HG03520 (cell line): ENCODE measurements at regions not wholly inside any gene's neighbourhood (a gene's known extent, or its start where the extent isn't known, plus 50 kb on each side); places are given as distances from the start of the nearest gene placed in this dataset.

Experiments
- ATAC-seq: cut with Tn5 transposase; IDR thresholded peaks from one replicate; pipeline ENCODE4 v1.9.1; 2021; ENCODE audit warnings: mild to moderate bottlenecking, moderate library complexity; ENCODE audit not compliant: unreplicated experiment

DNA sequence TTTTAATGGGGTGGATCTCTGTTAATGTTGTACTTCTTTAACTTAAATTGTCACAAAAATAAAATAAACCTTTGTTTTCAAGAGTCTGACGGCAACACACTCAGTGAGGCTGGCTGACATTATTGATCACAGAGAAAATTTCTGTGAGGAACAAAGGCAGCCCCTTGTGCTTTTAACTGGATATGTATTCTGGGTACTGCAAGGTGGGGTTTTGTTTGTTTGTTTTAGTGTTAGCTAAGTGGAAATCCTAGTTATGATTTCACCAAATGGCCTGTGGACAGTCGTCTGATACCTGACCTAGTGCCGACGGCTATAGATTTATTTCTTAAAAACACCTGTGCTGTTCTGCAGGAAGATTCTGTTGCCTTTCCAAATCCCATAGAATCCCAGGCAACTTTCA lies 1329.5 kb upstream of the ZEB2 start:
- no peak for ATAC-seq

GRCh38 chr2:145846982-145847381 lies 1327.1 kb upstream of the ZEB2 start:
- ATAC-seq = no peak

GRCh38 chr2:145845923-145846322 lies 1326.0 kb upstream of the ZEB2 start:
- ATAC-seq = no peak

DNA sequence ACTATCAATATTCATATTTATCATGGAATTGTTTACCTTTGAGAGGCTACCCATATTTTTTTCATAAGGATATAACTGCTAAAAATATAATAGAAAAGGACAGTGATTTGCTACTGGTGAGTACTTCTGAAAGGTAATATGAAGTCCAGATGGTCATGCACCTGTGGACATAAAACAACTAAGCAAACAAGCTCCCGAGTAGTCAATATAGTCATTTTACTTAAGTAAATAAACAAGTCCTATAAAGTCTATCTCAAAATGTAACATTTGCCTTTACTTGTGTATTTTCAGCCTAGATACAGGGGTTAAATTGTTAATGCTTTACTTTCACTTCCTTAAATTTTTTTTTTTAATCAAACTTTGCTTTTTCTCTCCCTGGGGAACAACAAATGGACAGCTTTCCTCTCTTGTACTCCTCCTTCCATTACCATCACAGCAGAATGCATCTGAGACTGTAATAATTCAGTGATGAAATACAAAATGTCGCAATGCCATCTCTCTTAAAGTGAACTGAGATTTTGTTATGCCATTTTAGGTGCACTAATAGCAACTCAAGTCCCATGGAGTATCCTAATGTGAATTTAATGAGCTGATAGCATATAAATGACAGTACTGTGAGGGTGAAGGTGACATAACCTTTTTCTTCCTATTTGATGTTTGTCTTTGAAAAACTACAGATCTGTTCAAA lies 1325.4 kb upstream of the ZEB2 start:
- ATAC-seq = no peak

DNA sequence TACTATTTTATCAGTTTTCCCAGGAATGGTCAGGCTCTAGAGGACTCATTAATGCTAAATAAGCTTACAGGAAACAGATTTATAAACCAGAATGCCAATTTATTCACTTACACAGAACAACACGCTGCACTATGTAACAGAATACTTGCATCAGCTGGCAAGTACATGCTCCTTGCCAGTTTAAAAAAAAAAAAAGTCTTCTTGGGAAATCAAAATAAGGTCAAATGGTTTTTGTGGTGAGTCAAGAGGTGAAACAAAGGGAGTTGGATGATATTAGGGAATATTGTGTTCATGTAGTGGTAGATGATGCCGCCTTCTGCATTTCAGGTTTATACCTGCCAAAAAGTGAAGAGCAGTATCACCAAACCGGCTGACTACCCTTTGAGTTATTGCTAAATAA lies 1322.1 kb upstream of the ZEB2 start:
- ATAC-seq = no peak

DNA sequence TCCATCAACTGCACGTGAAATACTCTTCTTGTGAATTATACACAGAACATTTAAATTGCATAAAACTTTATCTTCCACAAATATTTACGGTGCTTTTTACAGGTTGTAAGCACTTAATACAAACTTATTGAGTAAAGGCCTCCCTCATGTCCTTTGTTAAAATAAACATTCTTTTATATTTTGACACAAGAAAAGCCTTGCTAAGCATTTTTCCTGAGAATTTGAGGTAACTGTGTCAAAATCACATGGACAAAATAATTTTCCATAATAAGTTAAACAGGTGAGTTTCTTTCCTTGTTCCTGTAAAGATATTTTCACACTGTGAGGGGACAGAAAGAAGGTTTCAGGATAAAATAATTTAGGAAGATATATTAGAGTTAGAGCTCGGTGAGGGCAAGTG lies 1317.1 kb upstream of the ZEB2 start:
- ATAC-seq = no peak

GRCh38 chr2:145835665-145836064 lies 1315.7 kb upstream of the ZEB2 start:
- no peak for ATAC-seq

DNA sequence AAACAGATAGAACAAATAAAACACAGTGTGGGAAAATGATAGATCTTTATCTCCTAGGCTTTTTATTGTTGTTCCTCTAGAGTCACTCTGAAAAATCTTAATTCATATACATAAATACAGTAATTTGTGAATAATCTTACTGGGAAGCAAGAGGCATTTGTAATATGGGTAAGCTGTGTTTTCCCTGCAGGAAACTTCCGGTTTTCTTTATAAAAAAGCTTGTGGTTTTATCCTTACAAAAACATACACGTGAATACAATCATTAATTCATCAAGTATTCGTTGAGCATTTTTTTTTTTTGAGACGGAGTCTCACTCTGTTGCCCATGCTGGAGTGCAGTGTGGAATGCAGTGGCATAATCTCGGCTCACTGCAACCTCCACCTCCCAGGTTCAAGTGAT lies 1312.8 kb upstream of the ZEB2 start:
- ATAC-seq = no peak

DNA sequence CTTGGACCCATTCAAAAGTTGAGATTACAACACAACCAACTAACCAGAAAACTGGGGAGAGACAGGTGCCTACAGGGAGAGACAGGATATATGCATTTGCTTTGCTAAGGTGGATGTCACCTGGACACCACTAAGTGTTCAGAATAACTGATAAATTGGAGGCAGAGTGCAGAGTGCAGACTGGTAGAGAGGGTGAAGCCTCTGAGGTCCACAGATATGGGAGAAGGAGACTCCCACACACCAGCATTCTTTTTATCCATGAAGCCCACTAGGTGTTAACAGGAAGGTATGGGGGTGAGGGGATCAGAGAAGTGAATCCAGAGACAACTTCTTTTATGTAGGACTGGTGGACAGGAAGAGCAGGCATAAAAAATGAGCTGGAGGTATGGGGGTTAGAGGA lies 1310.0 kb upstream of the ZEB2 start:
- ATAC-seq = no peak

- no peak for ATAC-seq
Observed at GRCh38 chr2:145827235-145827634, 1307.3 kb upstream of the ZEB2 start.

- no peak for ATAC-seq
Observed at GRCh38 chr2:145824384-145824783, 1304.5 kb upstream of the ZEB2 start.

GRCh38 chr2:145822892-145823534 lies 1303.1 kb upstream of the ZEB2 start:
- ATAC-seq = no peak

GRCh38 chr2:145820651-145821050 lies 1300.7 kb upstream of the ZEB2 start:
- no peak for ATAC-seq

DNA sequence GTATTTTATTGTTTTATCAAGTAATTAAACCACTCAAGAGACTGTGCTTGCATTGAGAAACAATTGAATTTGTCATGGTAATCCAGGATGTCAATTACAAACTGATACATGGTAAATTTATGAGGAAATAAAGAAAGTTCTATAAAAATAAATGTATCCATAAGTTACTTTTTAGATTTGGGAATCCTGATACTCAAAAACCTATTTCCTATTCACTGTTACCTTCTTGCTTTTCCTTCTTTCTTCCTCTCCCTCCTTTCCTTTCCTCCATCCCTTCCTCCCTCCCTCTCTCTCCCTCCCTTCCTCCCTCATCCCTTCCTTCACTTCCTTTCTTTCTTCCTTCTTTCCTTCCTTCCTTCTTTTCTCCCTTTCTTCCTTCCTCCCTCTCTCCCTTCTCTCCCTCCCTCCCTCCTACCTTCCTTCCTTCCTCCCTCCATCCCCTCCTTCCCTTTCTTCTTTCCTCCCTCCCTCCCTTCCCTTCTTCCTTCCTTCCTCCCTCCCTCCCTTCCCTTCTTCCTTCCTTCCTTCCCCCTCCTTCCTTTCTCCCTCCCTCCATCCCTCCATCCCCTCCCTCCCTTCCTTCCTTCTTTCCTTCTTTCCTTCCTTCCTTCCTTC lies 1299.1 kb upstream of the ZEB2 start:
- no peak for ATAC-seq

- ATAC-seq = no peak
Observed at GRCh38 chr2:145815933-145816332, 1296.0 kb upstream of the ZEB2 start.

DNA sequence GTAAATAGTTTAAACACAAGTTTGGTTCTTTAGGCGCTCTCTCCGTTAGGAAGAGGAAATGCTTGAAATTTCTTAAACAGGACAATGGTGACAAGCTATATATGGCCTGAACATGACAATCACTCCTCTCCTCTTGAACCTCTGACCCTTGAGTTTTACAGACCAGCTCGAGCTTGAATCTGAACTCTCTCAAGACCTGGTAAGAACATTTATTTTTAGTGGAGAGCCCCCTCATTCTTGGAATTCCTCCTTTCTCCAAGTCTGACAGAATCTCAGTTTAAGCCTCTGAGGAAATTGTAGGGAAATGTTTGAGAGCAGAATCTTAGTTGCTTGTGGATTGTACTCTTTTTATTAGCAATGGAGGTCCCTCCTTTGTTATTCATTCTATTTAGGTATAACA lies 1293.6 kb upstream of the ZEB2 start:
- ATAC-seq = no peak

- no peak for ATAC-seq
Observed at GRCh38 chr2:145812165-145812554, 1292.2 kb upstream of the ZEB2 start.

- no peak for ATAC-seq
Observed at GRCh38 chr2:145811276-145812164, 1291.6 kb upstream of the ZEB2 start.

DNA sequence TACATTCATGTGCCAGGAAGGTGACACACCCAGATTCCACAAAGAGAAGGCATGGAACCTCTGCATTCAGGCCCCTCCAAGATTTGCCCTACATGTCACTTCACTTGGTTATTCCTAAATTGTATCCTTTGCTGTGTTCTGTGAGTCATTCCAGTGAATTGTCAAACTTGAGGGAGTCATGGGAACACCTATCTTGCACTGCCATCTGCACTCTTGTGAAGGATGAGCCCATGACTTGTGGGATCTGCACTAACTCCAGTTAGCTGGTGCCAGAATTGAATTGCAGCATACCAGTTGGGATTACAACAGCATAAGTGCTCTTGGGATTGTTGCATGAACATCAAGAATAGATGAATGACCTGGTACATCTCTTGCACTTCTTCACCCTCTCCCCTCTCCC lies 1288.0 kb upstream of the ZEB2 start:
- no peak for ATAC-seq

DNA sequence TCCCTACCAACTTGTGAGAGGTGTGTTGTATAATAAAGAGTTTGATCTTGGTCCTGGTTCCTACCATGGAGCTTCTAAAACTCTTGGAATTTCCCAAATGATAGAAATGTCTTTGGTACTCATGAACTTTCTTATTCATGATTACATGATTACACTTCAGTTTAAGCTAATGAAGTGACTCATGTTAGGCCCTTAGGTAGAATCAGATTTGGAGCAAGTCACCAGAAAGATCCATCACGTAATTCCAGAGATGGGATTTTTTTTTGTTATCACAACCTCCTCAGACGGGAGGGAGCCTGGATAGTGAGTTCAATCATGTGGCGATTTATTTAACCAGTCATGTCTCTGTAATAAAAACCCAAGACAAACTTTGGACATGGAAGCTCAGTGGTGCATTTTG lies 1287.6 kb upstream of the ZEB2 start:
- ATAC-seq = no peak

DNA sequence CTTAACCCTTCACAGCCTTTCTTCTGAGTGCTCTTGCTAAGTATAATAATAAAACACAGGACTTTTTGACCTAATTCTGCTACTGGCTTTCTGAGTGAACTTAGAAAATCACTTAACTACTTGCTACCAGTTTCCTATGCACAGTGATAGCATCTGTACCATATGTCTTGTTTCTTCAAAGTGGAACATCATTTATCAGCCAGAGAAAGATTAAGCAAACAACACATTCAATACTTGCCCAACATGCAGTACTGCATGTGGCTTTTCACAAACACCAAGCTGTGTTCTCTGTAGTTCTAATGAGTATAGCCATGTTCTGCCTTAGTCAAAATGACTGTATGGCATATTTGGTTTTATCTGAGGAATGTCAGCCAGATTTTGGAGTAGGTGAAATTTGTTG lies 1286.6 kb upstream of the ZEB2 start:
- ATAC-seq = no peak

- no peak for ATAC-seq
Observed at GRCh38 chr2:145802133-145802532, 1282.2 kb upstream of the ZEB2 start.
